ENCODE measurements at regions not wholly inside any gene's neighbourhood (a gene's known extent, or its start where the extent isn't known, plus 50 kb on each side); places are given as distances from the start of the nearest gene placed in this dataset.
A peak's percentile ranks its signal among the peaks of the same experiment; 100 is the strongest.

GRCh38 chr6:137341681-137342195 lies 122.6 kb upstream of the IFNGR1 start:
- TF ChIP-seq, protein P1, sequence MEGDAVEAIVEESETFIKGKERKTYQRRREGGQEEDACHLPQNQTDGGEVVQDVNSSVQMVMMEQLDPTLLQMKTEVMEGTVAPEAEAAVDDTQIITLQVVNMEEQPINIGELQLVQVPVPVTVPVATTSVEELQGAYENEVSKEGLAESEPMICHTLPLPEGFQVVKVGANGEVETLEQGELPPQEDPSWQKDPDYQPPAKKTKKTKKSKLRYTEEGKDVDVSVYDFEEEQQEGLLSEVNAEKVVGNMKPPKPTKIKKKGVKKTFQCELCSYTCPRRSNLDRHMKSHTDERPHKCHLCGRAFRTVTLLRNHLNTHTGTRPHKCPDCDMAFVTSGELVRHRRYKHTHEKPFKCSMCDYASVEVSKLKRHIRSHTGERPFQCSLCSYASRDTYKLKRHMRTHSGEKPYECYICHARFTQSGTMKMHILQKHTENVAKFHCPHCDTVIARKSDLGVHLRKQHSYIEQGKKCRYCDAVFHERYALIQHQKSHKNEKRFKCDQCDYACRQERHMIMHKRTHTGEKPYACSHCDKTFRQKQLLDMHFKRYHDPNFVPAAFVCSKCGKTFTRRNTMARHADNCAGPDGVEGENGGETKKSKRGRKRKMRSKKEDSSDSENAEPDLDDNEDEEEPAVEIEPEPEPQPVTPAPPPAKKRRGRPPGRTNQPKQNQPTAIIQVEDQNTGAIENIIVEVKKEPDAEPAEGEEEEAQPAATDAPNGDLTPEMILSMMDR (conservative IDR thresholded peaks at IDR 0.05; ENCODE audit: low read length), result peak; percentile 73
- TF ChIP-seq EZH2phosphoT487 (IDR thresholded peaks at IDR 0.05; ENCODE audit: borderline replicate concordance), result no peak
- no peaks in the 10 kb centered on the region for H3K9me3 ChIP-seq (ENCODE audit: insufficient read depth, low read depth, low read length)
- H3K4me1 ChIP-seq (ENCODE audit: insufficient read depth, low read length, poor library complexity, severe bottlenecking), result peaks cover 8% of the 10 kb centered on the region
- H3K9me2 ChIP-seq (replicated peaks; ENCODE audit: low read depth, low read length), result no peaks in the 10 kb centered on the region
- peak overlapping the region; percentile 86; the same call in 1 of the 2 replicates for H2AFZ ChIP-seq (ENCODE audit: low read length)
- H3K4me2 ChIP-seq (ENCODE audit: low read depth, low read length, poor library complexity, severe bottlenecking), result peak overlapping the region; percentile 81
- no peaks in the 10 kb centered on the region for H4K20me1 ChIP-seq (ENCODE audit: insufficient read depth, low read length, poor library complexity, severe bottlenecking)
- H3K36me3 ChIP-seq (ENCODE audit: insufficient read depth, low read length), result no peaks in the 10 kb centered on the region
- peaks cover 6% of the 10 kb centered on the region for H3K27me3 ChIP-seq (ENCODE audit: insufficient read depth, low read length, poor library complexity, severe bottlenecking)
- no peaks in the 10 kb centered on the region for H3K79me2 ChIP-seq (ENCODE audit: insufficient read depth, low read length)
- peak overlapping the region; percentile 51 for H3K9ac ChIP-seq (ENCODE audit: low read depth, low read length, poor library complexity, severe bottlenecking)
- H3K4me3 ChIP-seq (ENCODE audit: low read length, poor library complexity, severe bottlenecking), result peak overlapping the region; percentile 71
- no peaks in the 10 kb centered on the region for H3F3A ChIP-seq (ENCODE audit: low read depth)

DNA sequence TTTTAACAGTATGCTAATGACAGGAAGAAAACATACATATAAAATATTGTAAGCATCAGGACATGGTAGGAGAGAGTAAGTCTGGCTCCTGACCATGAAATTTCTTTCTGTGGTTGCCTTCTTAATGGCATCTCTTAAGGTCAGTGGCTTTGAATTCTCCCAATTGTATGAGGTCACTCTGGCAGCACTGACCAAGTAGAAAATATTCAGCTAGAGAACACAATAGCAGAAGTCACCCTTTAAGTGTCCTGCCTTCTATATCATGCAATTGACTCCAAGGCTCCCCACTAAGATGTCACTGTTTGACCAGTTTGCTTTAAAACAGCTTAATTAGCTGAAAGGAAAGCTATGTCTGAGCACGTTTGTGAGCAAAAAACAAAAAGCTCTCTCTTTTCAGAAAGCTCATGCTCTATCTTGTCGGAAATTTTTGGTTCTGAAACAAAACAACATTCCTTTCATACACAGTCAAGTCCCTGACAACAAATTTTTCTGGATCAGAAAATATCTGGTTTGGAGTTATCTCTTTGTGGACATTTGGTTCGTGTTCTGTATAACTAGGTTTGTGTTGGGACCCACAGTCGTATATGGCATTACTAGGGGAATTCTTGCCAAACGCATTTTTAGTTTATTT lies 120.9 kb upstream of the IFNGR1 start:
- Histone ChIP-seq H3K9me2 (replicated peaks; ENCODE audit: low read depth, low read length) (no peaks in the 10 kb centered on the region), H3K4me3 (ENCODE audit: low read length, poor library complexity, severe bottlenecking) (no peak overlapping the region), H3K9ac (ENCODE audit: low read depth, low read length, poor library complexity, severe bottlenecking) (no peak overlapping the region), H3K27me3 (ENCODE audit: insufficient read depth, low read length, poor library complexity, severe bottlenecking) (peaks cover 6% of the 10 kb centered on the region), H2AFZ (ENCODE audit: low read length) (no peak overlapping the region), H3K79me2 (ENCODE audit: insufficient read depth, low read length) (no peaks in the 10 kb centered on the region), H3K9me3 (ENCODE audit: insufficient read depth, low read depth, low read length) (no peaks in the 10 kb centered on the region), H4K20me1 (ENCODE audit: insufficient read depth, low read length, poor library complexity, severe bottlenecking) (no peaks in the 10 kb centered on the region), H3F3A (ENCODE audit: low read depth) (no peaks in the 10 kb centered on the region), H3K36me3 (ENCODE audit: insufficient read depth, low read length) (no peaks in the 10 kb centered on the region), H3K4me1 (ENCODE audit: insufficient read depth, low read length, poor library complexity, severe bottlenecking) (peaks cover 8% of the 10 kb centered on the region), H3K4me2 (ENCODE audit: low read depth, low read length, poor library complexity, severe bottlenecking) (no peak overlapping the region)
- TF ChIP-seq, protein P1 (conservative IDR thresholded peaks at IDR 0.05; ENCODE audit: low read length), result no peak
- TF ChIP-seq EZH2phosphoT487 (IDR thresholded peaks at IDR 0.05; ENCODE audit: borderline replicate concordance), result no peak

DNA sequence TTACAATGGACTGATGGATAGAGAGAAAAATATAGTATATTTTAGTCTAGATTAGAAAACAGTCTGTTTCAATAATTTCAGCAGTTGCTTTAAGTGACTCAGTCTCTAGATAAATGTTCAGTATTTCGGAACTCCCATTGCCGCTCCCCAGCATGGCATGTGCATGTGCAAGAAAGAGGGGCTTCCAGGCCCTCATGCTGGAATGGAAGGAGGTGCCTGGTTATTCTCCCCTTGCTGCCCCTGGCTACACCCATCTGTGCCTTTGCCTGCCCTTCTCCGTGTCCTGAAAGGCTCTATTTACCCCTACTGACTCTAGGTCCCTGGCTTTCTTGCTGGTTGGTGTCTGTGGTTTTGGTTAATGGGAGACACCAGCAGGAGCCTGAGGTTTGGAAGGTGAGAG lies 115.7 kb upstream of the IFNGR1 start:
- Histone ChIP-seq H3K9me2 (replicated peaks; ENCODE audit: low read depth, low read length) (no peaks in the 10 kb centered on the region), H3K4me3 (ENCODE audit: low read length, poor library complexity, severe bottlenecking) (no peak overlapping the region), H3F3A (ENCODE audit: low read depth) (no peaks in the 10 kb centered on the region), H4K20me1 (ENCODE audit: insufficient read depth, low read length, poor library complexity, severe bottlenecking) (no peaks in the 10 kb centered on the region), H3K27me3 (ENCODE audit: insufficient read depth, low read length, poor library complexity, severe bottlenecking) (peaks cover 6% of the 10 kb centered on the region), H2AFZ (ENCODE audit: low read length) (no peak overlapping the region), H3K4me2 (ENCODE audit: low read depth, low read length, poor library complexity, severe bottlenecking) (no peak overlapping the region), H3K4me1 (ENCODE audit: insufficient read depth, low read length, poor library complexity, severe bottlenecking) (no peaks in the 10 kb centered on the region), H3K36me3 (ENCODE audit: insufficient read depth, low read length) (no peaks in the 10 kb centered on the region), H3K79me2 (ENCODE audit: insufficient read depth, low read length) (no peaks in the 10 kb centered on the region), H3K9me3 (ENCODE audit: insufficient read depth, low read depth, low read length) (no peaks in the 10 kb centered on the region), H3K9ac (ENCODE audit: low read depth, low read length, poor library complexity, severe bottlenecking) (no peak overlapping the region)
- no peak for TF ChIP-seq EZH2phosphoT487 (IDR thresholded peaks at IDR 0.05; ENCODE audit: borderline replicate concordance)
- TF ChIP-seq, protein P1 (conservative IDR thresholded peaks at IDR 0.05; ENCODE audit: low read length), result no peak
